ENCODE measurements at regions not wholly inside any gene's neighbourhood (a gene's known extent, or its start where the extent isn't known, plus 50 kb on each side); places are given as distances from the start of the nearest gene placed in this dataset.

DNA sequence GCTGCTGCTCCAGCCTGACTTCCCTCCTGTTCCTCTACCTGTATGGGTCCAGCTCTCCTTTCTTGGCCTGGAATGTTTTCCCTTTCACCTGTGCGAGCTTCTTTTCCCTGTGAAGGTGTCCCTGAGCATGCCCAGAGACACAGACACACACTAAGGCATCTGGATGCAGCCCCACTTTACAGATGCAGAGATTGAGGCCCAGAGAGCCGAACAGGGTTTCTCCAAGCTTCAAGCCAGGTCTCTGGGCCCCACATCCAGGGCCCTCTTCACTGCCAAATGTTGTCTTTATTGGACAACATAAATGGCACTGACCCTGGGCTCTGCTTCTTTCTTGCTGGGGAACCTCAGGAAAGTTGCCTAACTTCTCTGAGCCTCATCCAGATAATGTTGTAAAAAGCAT, 561.6 kb downstream of the MIAT start:
- TF ChIP-seq CTCF (IDR thresholded peaks at IDR 0.05) (no peak), EP300 (IDR thresholded peaks at IDR 0.05) (no peak), POLR2A (IDR thresholded peaks at IDR 0.05) (no peak), POLR2AphosphoS5 (IDR thresholded peaks at IDR 0.05) (no peak)

Data from suprapubic skin (tissue), 4 donors.